K562 (cell line): ENCODE measurements at regions not wholly inside any gene's neighbourhood (a gene's known extent, or its start where the extent isn't known, plus 50 kb on each side); places are given as distances from the start of the nearest gene placed in this dataset.

Experiments used
- ATAC-seq: fragments of 200-7000 bp; cut with Tn5 transposase; 3 replicates; pipeline ENCODE4 v1.9.1; 2020; ENCODE audit warnings: moderate library complexity
- BruUV-seq: library from RNA; stranded (reverse); fragments of 400-500 nt; replicated peaks from 2 replicates; lab custom pipeline; 2021; lab: Mats Ljungman, UMichigan
- CTCF ChIA-PET: fragments of 300-600 bp; formaldehyde crosslinking; extraction: SDS; loops from one replicate; lab custom pipeline; 2021; ENCODE audit warnings: low intra/inter-chr PET ratio; lab: Yijun Ruan, JAX
- POLR2A ChIA-PET: fragments of 300-600, 350-650 bp; sonication (Branson Sonifier 250); formaldehyde crosslinking; extraction: SDS; loops from one replicate; lab custom pipeline; 2021; ENCODE audit warnings: antibody characterized with exemption, inconsistent platforms; lab: Yijun Ruan, JAX
- DNase-seq, 4 experiments: peaks; one replicate each; pipeline versions ENCODE4 v3.0.0 to v3.0.0-alpha.2; 2011 to 2018; ENCODE audit warnings: low spot score in 3 of 4, mixed read lengths in 3 of 4; ENCODE audit errors: extremely low read depth in 1 of 4
- FAIRE-seq: peaks from 2 replicates; lab custom pipeline; 2011; peaks lifted over from hg19 to GRCh38; lab: Jason Lieb, UNC
- H2AFZ ChIP-seq: 2 replicates; pipeline ENCODE4 v1.6.0; 2011; ENCODE audit warnings: low read depth, low read length, control low read depth, inconsistent platforms
- H3K27ac ChIP-seq: fragments of 200-600 bp; 3 replicates; pipeline ENCODE4 v1.8.0; 2011; ENCODE audit warnings: low read depth, mild to moderate bottlenecking, control low read depth, inconsistent platforms, low read length, moderate library complexity, mixed read lengths; ENCODE audit errors: extremely low read depth
- H3K27me3 ChIP-seq, 2 experiments: fragments of 300-600 bp in 1 of 2; 2 replicates in 1 of 2; 3 replicates in 1 of 2; pipeline versions ENCODE4 v1.6.0 to v1.8.0; 2011; ENCODE audit warnings: inconsistent platforms in 2 of 2, low read length in 2 of 2, mild to moderate bottlenecking in 1 of 2, mixed read lengths in 1 of 2, moderate library complexity in 1 of 2; ENCODE audit not compliant: control insufficient read depth in 2 of 2, insufficient read depth in 2 of 2
- H3K36me3 ChIP-seq: fragments of 300-600 bp; 3 replicates; pipeline ENCODE4 v1.8.0; 2011; ENCODE audit warnings: mild to moderate bottlenecking, low read length, inconsistent platforms; ENCODE audit not compliant: control insufficient read depth, insufficient read depth
- H3K4me1 ChIP-seq, 2 experiments: fragments of 200-600 bp in 1 of 2; replicated peaks in 1 of 2; 2 replicates in 1 of 2; 3 replicates in 1 of 2; pipeline versions ENCODE4 v1.5.1 to v1.8.0; 2011; ENCODE audit warnings: inconsistent platforms in 2 of 2, low read length in 2 of 2, mild to moderate bottlenecking in 1 of 2, mixed read lengths in 1 of 2, moderate library complexity in 1 of 2; ENCODE audit not compliant: control insufficient read depth in 2 of 2, insufficient read depth in 2 of 2
- H3K4me2 ChIP-seq: 2 replicates; pipeline ENCODE4 v1.6.1; 2011; ENCODE audit warnings: low read length, control low read depth, inconsistent platforms, mixed read lengths; ENCODE audit not compliant: insufficient read depth
- H3K4me3 ChIP-seq: fragments of 200-600 bp; sonication (generic), shearing (Covaris generic); 2 replicates; pipeline ENCODE4 v1.5.1; 2016; ENCODE audit warnings: control low read depth, inconsistent platforms
- H3K79me2 ChIP-seq: fragments of 200-600 bp; 3 replicates; pipeline ENCODE4 v1.8.0; 2011; ENCODE audit warnings: low read length, inconsistent platforms; ENCODE audit not compliant: control insufficient read depth, insufficient read depth
- H3K9ac ChIP-seq, 2 experiments: 2 replicates each; pipeline versions ENCODE4 v1.6.0 to v1.6.1; 2011; ENCODE audit warnings: low read depth in 2 of 2, low read length in 2 of 2, control low read depth in 1 of 2, inconsistent platforms in 1 of 2, mild to moderate bottlenecking in 1 of 2, mixed read lengths in 1 of 2; ENCODE audit not compliant: insufficient read depth in 1 of 2
- H3K9me1 ChIP-seq: one replicate; pipeline ENCODE4 v1.6.0; 2011; ENCODE audit warnings: inconsistent platforms, mild to moderate bottlenecking, low read length, moderate library complexity; ENCODE audit not compliant: control insufficient read depth, insufficient read depth
- H3K9me3 ChIP-seq: replicated peaks from 2 replicates; pipeline ENCODE4 v1.5.1; 2011; ENCODE audit warnings: low read depth, low read length, inconsistent platforms; ENCODE audit not compliant: control insufficient read depth, insufficient read depth
- H4K20me1 ChIP-seq: replicated peaks from 2 replicates; pipeline ENCODE4 v1.6.1; 2011; ENCODE audit warnings: low read length, inconsistent platforms, mixed read lengths; ENCODE audit not compliant: control insufficient read depth, insufficient read depth
- ARID2 ChIP-seq: fragments of 450-650 bp; IDR thresholded peaks from 2 replicates; pipeline ENCODE4 v1.6.1; 2017; ENCODE audit warnings: antibody characterized with exemption, mild to moderate bottlenecking
- CBX2 ChIP-seq: fragments of 200-600 bp; sonication (generic); IDR thresholded peaks from one replicate; pipeline ENCODE4 v1.6.1; 2012; ENCODE audit warnings: mild to moderate bottlenecking, low read length, inconsistent platforms; ENCODE audit not compliant: insufficient read depth, poor library complexity, severe bottlenecking
- CTBP1 ChIP-seq: fragments of 450-650 bp; IDR thresholded peaks from 2 replicates; pipeline ENCODE4 v1.6.1; 2016; ENCODE audit warnings: borderline replicate concordance
- DIDO1 ChIP-seq: fragments of 450-650 bp; IDR thresholded peaks from 2 replicates; pipeline ENCODE4 v1.6.1; 2016; ENCODE audit warnings: low read depth, missing biosample characterization, missing genetic modification characterization
- E2F3 ChIP-seq: fragments of 250-450 bp; sonication (Bioruptor Pico); IDR thresholded peaks from 2 replicates; pipeline ENCODE4 v1.4.0; 2020; ENCODE audit warnings: mild to moderate bottlenecking
- FOXA3 ChIP-seq, 2 experiments: fragments of 450-650 bp in 1 of 2; sonication (generic) in 1 of 2; formaldehyde crosslinking; IDR thresholded peaks in 1 of 2; conservative IDR thresholded peaks in 1 of 2; 2 replicates each; pipeline versions ENCODE4 v1.4.0 to v1.8.0; 2020 to 2022; ENCODE audit warnings: mild to moderate bottlenecking in 2 of 2, missing genetic modification reagents in 1 of 2
- HES1 ChIP-seq: fragments of 450-650 bp; IDR thresholded peaks from 2 replicates; pipeline ENCODE4 v1.6.1; 2016; ENCODE audit warnings: low read depth, mild to moderate bottlenecking, moderate library complexity
- HMG20B ChIP-seq: fragments of 250-450 bp; sonication (Bioruptor Pico); IDR thresholded peaks from 2 replicates; pipeline ENCODE4 v1.5.0; 2021; ENCODE audit warnings: mild to moderate bottlenecking
- MTF1 ChIP-seq: fragments of 250-450 bp; sonication (Bioruptor Pico); IDR thresholded peaks from 2 replicates; pipeline ENCODE4 v1.9.0; 2021; ENCODE audit warnings: moderate library complexity, mild to moderate bottlenecking, inconsistent platforms, borderline replicate concordance
- NFRKB ChIP-seq: fragments of 450-650 bp; IDR thresholded peaks from 2 replicates; pipeline ENCODE4 v1.6.1; 2016; ENCODE audit warnings: low read depth
- POLR2G ChIP-seq: fragments of 200-400 bp; formaldehyde crosslinking; IDR thresholded peaks from 2 replicates; pipeline ENCODE4 v1.6.1; 2017; ENCODE audit warnings: low read depth, mild to moderate bottlenecking, antibody characterized with exemption, low read length, moderate library complexity
- RBM22 ChIP-seq: fragments of 200-400 bp; formaldehyde crosslinking; IDR thresholded peaks from 2 replicates; pipeline ENCODE4 v1.6.1; 2018; ENCODE audit warnings: low read length, low read depth; ENCODE audit not compliant: poor library complexity, severe bottlenecking
- SRSF1 ChIP-seq: fragments of 200-400 bp; formaldehyde crosslinking; IDR thresholded peaks from 2 replicates; pipeline ENCODE4 v1.6.1; 2017; ENCODE audit warnings: mild to moderate bottlenecking, low read depth, low read length, moderate library complexity
- THAP12 ChIP-seq: fragments of 250-450 bp; sonication (Bioruptor Pico); IDR thresholded peaks from 2 replicates; pipeline ENCODE4 v1.9.0; 2021; ENCODE audit warnings: mild to moderate bottlenecking, inconsistent platforms
- WHSC1 ChIP-seq: IDR thresholded peaks from one replicate; pipeline ENCODE4 v1.6.1; 2012; ENCODE audit warnings: low read length, control low read depth, inconsistent platforms
- ZBTB17 ChIP-seq: fragments of 450-650 bp; formaldehyde crosslinking; IDR thresholded peaks from 2 replicates; pipeline ENCODE4 v1.4.0; 2020; ENCODE audit warnings: mild to moderate bottlenecking
- WGBS: fragments of 100-300 bp; shearing (Covaris generic); methylation state at CpG from one replicate; pipeline ENCODE4 v1.1.6; 2016; ENCODE audit warnings: low coverage, mixed read lengths; ENCODE audit not compliant: insufficient coverage; ENCODE audit errors: missing lambda C conversion rate; 5-methylcytosine and 5-hydroxymethylcytosine counted together
- in situ Hi-C: fragments of 300-500 bp; cut with MboI; formaldehyde crosslinking; loops from 4 replicates; pipeline ENCODE4 v1.15.0; 2018; ENCODE audit warnings: inconsistent platforms, mixed read lengths
- intact Hi-C: fragments of 100-400 bp; cut with micrococcal nuclease; formaldehyde crosslinking; loops from 2 replicates; pipeline ENCODE4 v1.14.2; 2022

GRCh38 chr3:197364410-197365071 is 66.1 kb upstream of the DLG1 start:
- no peak for FAIRE-seq
- ATAC-seq = no peak

More at GRCh38 chr3:197364410-197365071, 66.1 kb upstream of the DLG1 start:
- Histone ChIP-seq H3K27ac (no peak overlapping the region), H3K9me3 (0 out of 2 replicates have a peak, but pooled peaks cover 6% of the 10 kb centered on the region), H3K9me1 (no peaks in the 10 kb centered on the region), H3K79me2 (no peaks in the 10 kb centered on the region), H3K9ac (no peak overlapping the region), H3K36me3 (no peaks in the 10 kb centered on the region), H3K27me3 (peaks cover 24 to 36% of the 10 kb centered on the region in 2 experiments; a peak in 4 of 5 replicates), H3K4me2 (no peak overlapping the region), H3K4me1 (no peaks in the 10 kb centered on the region), H3K4me3 (no peak overlapping the region), H4K20me1 (no peaks in the 10 kb centered on the region), H2AFZ (peak overlapping the region; percentile 51)
- in situ Hi-C loops = no loop called here
- ChIA-PET POLR2A (interaction anchor here (0.6 to 1.0 kb wide), 3 partner anchors 9 to 213 kb away, joined by 3 to 5 read pairs (median 5); no protein-coding TSS in a partner anchor), CTCF (no interaction called here)
- BruUV-seq = no TSS peak
- intact Hi-C loops = no loop called here
- no peak for TF ChIP-seq HES1
- no peak for TF ChIP-seq RBM22
- no peak for TF ChIP-seq THAP12 (CRISPR knock-in tag)
- TF ChIP-seq CBX2 = no peak
- TF ChIP-seq MTF1 (CRISPR knock-in tag) = no peak
- no peak for TF ChIP-seq POLR2G
- no peak for TF ChIP-seq E2F3 (CRISPR knock-in tag)
- TF ChIP-seq ZBTB17 (CRISPR knock-in tag) = no peak
- TF ChIP-seq ARID2 = no peak
- TF ChIP-seq HMG20B = no peak
- TF ChIP-seq CTBP1 = no peak
- no peak for TF ChIP-seq FOXA3 (CRISPR knock-in tag; conservative IDR thresholded peaks at IDR 0.05 in 1 of 2, IDR thresholded peaks at IDR 0.05 in 1 of 2)
- no peak for TF ChIP-seq NFRKB
- TF ChIP-seq WHSC1 = no peak
- no peak for TF ChIP-seq DIDO1
- TF ChIP-seq SRSF1 = no peak
- WGBS = 7% methylated on average over 8 of the region's 9 CpGs
- no peak for DNase-seq
